ACHN (cell line): ENCODE measurements at regions not wholly inside any gene's neighbourhood (a gene's known extent, or its start where the extent isn't known, plus 50 kb on each side); places are given as distances from the start of the nearest gene placed in this dataset.
A peak's percentile ranks its signal among the peaks of the same experiment; 100 is the strongest.
"Not testable (repeated sequence)": the region's sequence is repeated elsewhere in the genome, so short reads cannot be mapped to it uniquely, and the experiment has no call there.

Experiments used
- DNase-seq: peaks from one replicate; pipeline ENCODE4 v3.0.0-alpha.2; 2015
- in situ Hi-C: cut with HindIII; loops from 2 replicates; pipeline ENCODE4 v1.10.0; 2017; ENCODE audit warnings: low sequenced_read_pairs, low pct_ligation_motif_present, low pct_unique_long_range_greater_than_20kb

- in situ Hi-C loops, DNase-seq: not testable (repeated sequence)
These were observed 51.0 kb upstream of the CDYL start for GRCh38 chr6:4725136-4725760.

- DNase-seq, in situ Hi-C loops: not testable (repeated sequence)
These were observed 51.5 kb upstream of the CDYL start for GRCh38 chr6:4724727-4725126.

- in situ Hi-C loops: no loop called here
- no peak for DNase-seq
These were observed 52.8 kb upstream of the CDYL start for GRCh38 chr6:4723383-4723782.

- DNase-seq, in situ Hi-C loops: not testable (repeated sequence)
These were observed 54.8 kb upstream of the CDYL start for GRCh38 chr6:4721368-4721767.

- no peak for DNase-seq
- in situ Hi-C loops: no loop called here
These were observed 56.7 kb upstream of the CDYL start for GRCh38 chr6:4719491-4719890.

- no peak for DNase-seq
These were observed 58.3 kb upstream of the CDYL start for GRCh38 chr6:4717856-4718255.

GRCh38 chr6:4717124-4717523 is 59.1 kb upstream of the CDYL start:
- in situ Hi-C loops: no loop called here
- DNase-seq: no peak

More at GRCh38 chr6:4717856-4718255, 58.3 kb upstream of the CDYL start:
- in situ Hi-C loops: no loop called here

GRCh38 chr6:4714961-4715501 is 61.2 kb upstream of the CDYL start:
- no peak for DNase-seq
- in situ Hi-C loops: no loop called here

GRCh38 chr6:4712291-4712690 is 63.9 kb upstream of the CDYL start:
- in situ Hi-C loops: no loop called here
- no peak for DNase-seq

GRCh38 chr6:4707011-4707410 is 69.2 kb upstream of the CDYL start:
- in situ Hi-C loops: no loop called here
- DNase-seq: no peak

- in situ Hi-C loops: no loop called here
- no peak for DNase-seq
These were observed 70.4 kb upstream of the CDYL start for GRCh38 chr6:4705809-4706208.

GRCh38 chr6:4703382-4703781 is 72.8 kb upstream of the CDYL start:
- in situ Hi-C loops: no loop called here
- DNase-seq: no peak

- DNase-seq: no peak
- in situ Hi-C loops: no loop called here
These were observed 77.1 kb upstream of the CDYL start for GRCh38 chr6:4698901-4699659.

- in situ Hi-C loops: no loop called here
- DNase-seq: no peak
These were observed 82.8 kb upstream of the CDYL start for GRCh38 chr6:4693173-4693970.

GRCh38 chr6:4692664-4693063 is 83.5 kb upstream of the CDYL start:
- in situ Hi-C loops: no loop called here
- no peak for DNase-seq

- in situ Hi-C loops: no loop called here
- DNase-seq: peak; percentile 49
These were observed 87.9 kb upstream of the CDYL start for GRCh38 chr6:4687989-4688947.

- DNase-seq: no peak
- in situ Hi-C loops: no loop called here
These were observed 88.6 kb upstream of the CDYL start for GRCh38 chr6:4687656-4687988.

GRCh38 chr6:4682431-4683097 is 93.6 kb upstream of the CDYL start:
- DNase-seq: no peak
- in situ Hi-C loops: no loop called here
